ENCODE measurements at regions not wholly inside any gene's neighbourhood (a gene's known extent, or its start where the extent isn't known, plus 50 kb on each side); places are given as distances from the start of the nearest gene placed in this dataset.

- no peak for DNase-seq (ENCODE audit: low read depth)
Measured at GRCh38 chr6:139545206-139546105, 171.0 kb upstream of the CITED2 start.

DNA sequence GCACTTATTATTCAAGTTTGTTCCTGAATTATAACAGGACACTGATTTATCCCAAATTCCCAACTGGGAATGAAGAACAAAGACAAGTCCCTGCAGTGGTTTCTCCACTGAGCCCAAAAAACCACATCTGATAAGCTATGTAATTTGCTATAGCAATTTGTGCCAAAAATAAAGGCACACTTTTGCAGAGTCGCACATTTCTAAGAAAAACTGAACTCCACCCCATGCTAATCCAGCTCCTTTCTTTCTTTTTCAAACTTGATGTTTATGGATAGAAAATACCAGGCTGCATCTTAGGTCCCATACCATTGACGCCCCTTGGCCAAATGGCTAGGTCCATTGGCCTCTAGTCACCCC lies 170.2 kb upstream of the CITED2 start:
- no peak for DNase-seq (ENCODE audit: low read depth)

DNA sequence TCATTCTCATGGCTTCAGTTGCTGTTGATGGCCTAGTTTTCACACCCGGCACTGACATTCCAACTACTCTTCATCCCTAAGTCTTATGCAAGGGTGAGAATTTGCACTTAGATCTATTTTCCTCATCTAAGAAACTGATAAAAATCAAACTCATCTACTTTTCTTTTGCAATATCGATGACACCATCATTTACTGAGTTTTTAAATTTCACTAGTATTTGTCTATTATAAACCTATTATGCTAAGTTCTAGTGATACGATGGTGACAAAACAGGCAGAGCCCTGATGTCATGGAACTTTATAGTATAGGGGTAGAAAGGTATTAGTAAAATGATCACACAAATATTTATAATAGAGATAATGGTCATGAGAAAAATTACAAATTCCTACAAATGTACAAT lies 167.9 kb upstream of the CITED2 start:
- DNase-seq (ENCODE audit: low read depth): no peak

DNA sequence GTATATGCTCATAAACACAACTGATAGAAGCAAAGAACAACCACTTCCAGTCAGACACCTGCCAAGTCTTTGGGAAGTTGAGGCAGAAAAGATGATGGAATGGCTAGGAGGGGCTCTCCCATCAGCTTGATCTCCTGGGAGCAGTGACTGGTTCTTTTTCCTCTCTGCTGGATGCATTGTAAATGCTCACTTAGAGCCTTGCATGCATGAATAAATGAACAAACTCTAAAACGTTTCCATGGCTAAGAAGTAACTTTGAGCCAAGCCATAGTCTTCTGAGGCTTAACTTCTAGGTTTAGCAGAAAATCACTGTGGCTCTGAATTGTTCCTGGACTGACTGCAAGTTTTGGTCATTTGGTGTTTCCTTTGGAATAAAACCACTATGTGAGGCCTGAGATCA lies 166.4 kb upstream of the CITED2 start:
- DNase-seq (ENCODE audit: low read depth): no peak

DNA sequence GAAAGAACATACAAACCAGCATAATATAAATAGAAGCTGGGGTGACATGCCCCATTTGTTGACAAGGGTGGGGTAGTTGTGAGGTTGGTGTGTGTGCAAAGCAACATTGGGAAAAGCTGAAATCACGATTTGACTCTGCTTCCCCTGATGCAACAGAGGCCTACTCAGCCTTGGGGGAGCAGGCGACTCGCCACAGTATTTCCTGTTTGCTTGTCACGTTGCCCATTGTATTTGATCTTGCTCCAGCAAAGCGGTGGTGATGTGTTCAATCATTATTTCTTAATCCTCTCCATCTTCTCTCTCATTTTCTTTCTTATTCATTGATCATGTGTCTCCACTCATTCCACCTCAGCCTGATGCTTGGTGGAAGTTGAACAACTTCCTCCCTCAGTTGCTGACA lies 165.8 kb upstream of the CITED2 start:
- peak; percentile 66 for DNase-seq (ENCODE audit: low read depth)

DNA sequence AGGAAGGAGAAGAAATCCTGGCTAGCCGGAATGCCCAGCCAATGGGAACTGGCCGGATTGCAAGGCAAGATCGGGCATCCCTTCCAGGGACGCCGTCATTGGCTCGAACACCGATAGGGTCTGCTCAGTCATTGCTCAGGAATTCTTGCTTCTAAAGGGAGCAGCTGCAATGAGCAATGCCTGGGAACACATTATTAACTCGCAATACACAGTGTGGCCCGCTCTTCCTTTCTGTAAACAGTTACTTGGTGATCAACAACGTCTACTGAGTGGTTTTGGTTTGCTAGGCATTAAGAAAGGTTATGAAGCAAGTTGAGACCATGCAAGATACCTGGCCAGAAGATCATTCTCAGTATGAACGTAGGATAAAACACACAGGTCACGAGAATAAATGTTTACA lies 165.4 kb upstream of the CITED2 start:
- peak; percentile 97 for DNase-seq (ENCODE audit: low read depth)

- DNase-seq (ENCODE audit: low read depth): no peak
Measured at GRCh38 chr6:139538366-139538765, 163.9 kb upstream of the CITED2 start.

DNA sequence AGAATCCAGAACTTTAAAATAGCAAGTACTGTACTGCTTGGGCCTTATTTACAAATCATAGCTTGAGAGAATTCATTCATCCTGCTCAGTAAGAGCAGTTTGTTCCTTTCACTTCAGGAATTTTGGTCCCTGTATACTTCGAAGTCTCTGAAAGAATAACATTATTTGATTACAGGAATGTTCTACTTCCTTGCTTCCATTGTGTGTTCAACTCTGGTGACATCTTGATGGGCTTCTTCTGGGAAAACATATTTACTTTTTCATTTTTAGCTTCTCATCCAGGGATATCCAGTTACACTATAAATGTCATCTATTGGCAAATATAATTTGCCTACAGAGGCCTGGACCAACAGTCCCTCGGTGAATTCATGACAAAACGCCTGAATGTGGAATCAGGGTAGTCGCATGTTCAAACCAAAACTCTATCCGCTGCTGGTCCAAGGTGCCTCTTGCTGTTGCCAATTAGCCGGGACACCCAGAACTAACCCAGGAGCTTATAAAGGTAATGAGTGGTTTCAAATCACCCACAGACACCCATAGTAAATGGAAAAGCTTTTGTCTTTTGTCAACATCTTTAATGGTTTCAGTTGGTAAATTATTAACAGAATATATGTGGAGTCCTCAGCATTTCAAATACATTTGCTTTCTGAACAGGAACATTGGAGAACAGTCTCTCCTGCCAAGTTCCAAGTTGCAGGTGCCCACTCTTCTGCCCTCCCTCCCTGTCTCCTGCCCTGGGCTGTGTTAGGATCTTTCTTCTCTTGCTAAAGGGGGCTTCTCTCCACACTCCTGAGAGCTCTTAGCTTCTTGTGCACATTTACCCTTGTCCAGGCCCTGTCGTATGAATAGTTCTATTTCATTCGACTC lies 162.5 kb upstream of the CITED2 start:
- no peak for DNase-seq (ENCODE audit: low read depth)

GRCh38 chr6:139534472-139535115 lies 160.1 kb upstream of the CITED2 start:
- DNase-seq (ENCODE audit: low read depth): no peak

DNA sequence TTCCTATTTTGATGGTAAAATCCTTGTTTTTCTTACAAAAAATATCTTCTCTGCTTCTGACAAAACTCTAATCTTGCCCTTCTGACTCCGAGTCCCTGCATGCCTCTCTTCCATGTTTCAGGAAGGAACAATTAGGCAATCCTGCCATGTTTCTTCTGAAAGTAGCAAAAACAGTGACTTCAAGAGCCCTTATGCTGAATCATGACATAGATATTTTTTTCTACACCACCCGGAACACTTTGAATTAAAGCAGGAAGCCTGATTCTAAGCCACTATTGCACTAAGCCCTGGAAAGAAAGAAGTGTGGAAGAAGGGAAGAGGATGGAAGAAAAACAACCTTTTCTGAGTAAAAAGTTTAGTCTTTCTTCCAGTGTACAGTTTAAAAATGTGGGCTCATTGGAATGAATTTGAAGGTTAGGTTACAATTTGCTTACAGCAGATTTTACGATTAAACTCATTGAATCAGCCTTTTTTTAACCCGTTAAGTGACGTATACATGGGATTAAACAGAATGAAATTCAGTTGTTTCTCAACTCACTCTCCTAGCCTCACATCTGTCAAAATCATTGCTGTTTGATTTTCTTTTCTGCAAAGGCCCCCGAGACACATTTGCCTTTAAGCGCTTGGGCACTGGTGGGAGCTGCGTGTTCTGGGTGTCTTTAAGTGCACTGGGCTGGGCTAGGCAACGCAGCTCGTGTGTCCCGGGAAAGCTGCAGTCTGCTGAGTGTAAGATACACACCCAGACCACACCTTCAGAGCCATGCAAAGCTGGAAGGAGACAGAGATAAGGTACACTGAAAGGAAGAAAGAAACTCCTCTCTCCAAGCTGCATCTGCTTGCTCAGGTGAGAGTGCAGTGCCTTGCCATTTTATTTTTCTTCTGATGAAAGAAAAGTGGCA lies 159.4 kb upstream of the CITED2 start:
- DNase-seq (ENCODE audit: low read depth): peak; percentile 43

DNA sequence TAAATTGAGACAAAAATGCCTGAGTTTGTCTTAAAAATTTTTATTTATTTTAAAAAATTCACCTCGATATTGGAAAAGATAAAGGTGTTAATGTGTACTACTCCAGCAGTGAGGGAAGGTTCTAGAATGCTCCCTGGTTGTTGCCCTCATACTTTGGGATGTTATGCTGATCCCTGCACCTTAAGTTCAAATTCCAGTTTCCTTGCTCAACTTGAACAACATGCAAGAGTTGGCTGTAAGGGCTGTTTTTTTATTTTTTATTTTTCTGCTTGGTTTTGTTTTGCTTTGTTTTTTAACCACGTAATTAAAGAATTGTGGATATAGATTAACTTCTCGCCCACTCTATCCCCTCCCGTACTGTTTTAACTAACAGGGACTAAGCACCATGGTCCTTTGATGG lies 158.7 kb upstream of the CITED2 start:
- DNase-seq (ENCODE audit: low read depth): no peak

GRCh38 chr6:139531148-139532115 lies 157.0 kb upstream of the CITED2 start:
- DNase-seq (ENCODE audit: low read depth): no peak

GRCh38 chr6:139530561-139530960 lies 156.1 kb upstream of the CITED2 start:
- no peak for DNase-seq (ENCODE audit: low read depth)

GRCh38 chr6:139529420-139529819 lies 155.0 kb upstream of the CITED2 start:
- no peak for DNase-seq (ENCODE audit: low read depth)

DNA sequence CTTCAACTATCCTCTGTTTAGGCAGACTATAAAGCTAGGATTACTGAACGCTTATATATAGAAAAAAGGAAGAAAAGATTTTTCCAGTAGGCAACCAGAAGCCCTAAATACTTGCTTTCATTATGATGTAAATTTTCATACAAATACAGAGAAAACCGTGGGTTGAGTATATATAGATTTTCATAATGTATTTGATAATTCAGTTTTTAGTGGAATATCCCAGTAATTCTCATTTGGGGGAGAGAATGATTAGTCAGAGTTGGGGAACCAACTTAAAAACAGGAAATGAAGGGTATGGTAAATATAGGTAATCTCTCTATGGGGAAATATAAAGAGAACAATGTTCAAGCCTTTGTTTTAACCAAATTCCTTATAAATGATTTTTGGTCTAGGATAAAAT lies 154.0 kb upstream of the CITED2 start:
- DNase-seq (ENCODE audit: low read depth): no peak

- no peak for DNase-seq (ENCODE audit: low read depth)
Measured at GRCh38 chr6:139525415-139525814, 151.0 kb upstream of the CITED2 start.

- DNase-seq (ENCODE audit: low read depth): no peak
Measured at GRCh38 chr6:139523986-139524385, 149.5 kb upstream of the CITED2 start.

- DNase-seq (ENCODE audit: low read depth): no peak
Measured at GRCh38 chr6:139522511-139523220, 148.2 kb upstream of the CITED2 start.

DNA sequence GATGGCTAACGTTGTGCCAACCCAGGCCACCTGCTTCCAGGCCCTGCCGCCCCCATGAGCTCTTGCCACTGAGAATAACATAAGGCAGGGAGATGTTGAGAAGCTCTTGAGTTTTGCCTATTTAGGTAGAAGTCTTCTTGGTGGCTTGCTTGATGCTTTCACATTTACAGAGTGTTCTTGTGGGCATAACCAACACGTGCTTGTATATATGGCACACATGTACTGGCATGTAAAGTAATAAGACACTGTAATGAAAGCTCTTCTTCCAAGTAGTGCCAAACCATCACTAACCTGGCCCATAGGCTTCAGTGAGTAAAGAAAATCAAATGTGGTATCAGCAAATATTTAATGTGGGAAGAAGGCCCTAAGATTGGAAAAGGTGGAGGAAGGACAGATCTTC lies 146.9 kb upstream of the CITED2 start:
- no peak for DNase-seq (ENCODE audit: low read depth)

Data from myocyte (in vitro differentiated cells).